Stimulated activated naive B cell treated with anti-CD40 and anti-IgM and Interleukin-4, amounts not matched to agents 10 μg/mL and 1 μg/mL and 100 μg/mL, for 72 hours (primary cell): ENCODE measurements at regions not wholly inside any gene's neighbourhood (a gene's known extent, or its start where the extent isn't known, plus 50 kb on each side); places are given as distances from the start of the nearest gene placed in this dataset.
A peak's percentile ranks its signal among the peaks of the same experiment; 100 is the strongest.

Experiments used
- ATAC-seq, 2 donors: fragments of 150-1000 bp; cut with Tn5 transposase; replicated peaks; 2 replicates each; pipeline ENCODE4 v1.10.0; 2021; ENCODE audit warnings: moderate library complexity in 1 of 2
- DNase-seq: peaks from one replicate; pipeline ENCODE4 v3.0.0; 2021
- H3K27ac Mint-ChIP-seq: one replicate; pipeline ENCODE4 v1.8.0; 2022; ENCODE audit warnings: mild to moderate bottlenecking, mixed read lengths
- H3K27me3 Mint-ChIP-seq, 2 donors: one replicate each; pipeline ENCODE4 v1.8.0; 2022; ENCODE audit warnings: mixed read lengths in 2 of 2
- H3K36me3 Mint-ChIP-seq, 2 donors: one replicate each; pipeline ENCODE4 v1.8.0; 2022; ENCODE audit warnings: mixed read lengths in 2 of 2, mild to moderate bottlenecking in 1 of 2
- H3K4me1 Mint-ChIP-seq, 2 donors: one replicate each; pipeline ENCODE4 v1.8.0; 2022; ENCODE audit warnings: mixed read lengths in 2 of 2, mild to moderate bottlenecking in 1 of 2
- H3K4me3 Mint-ChIP-seq, 2 donors: one replicate each; pipeline ENCODE4 v1.8.0; 2022; ENCODE audit warnings: mild to moderate bottlenecking in 2 of 2, mixed read lengths in 2 of 2, moderate library complexity in 1 of 2
- H3K9me3 Mint-ChIP-seq, 2 donors: one replicate each; pipeline ENCODE4 v1.8.0; 2022; ENCODE audit warnings: mixed read lengths in 2 of 2, mild to moderate bottlenecking in 1 of 2

GRCh38 chr16:86984343-86984742 lies 332.8 kb downstream of the C16orf95 start:
- H3K36me3 Mint-ChIP-seq = no peaks in the 10 kb centered on the region
- ATAC-seq = no peak
- no peak overlapping the region for H3K27ac Mint-ChIP-seq
- peaks cover 0 to 1% of the 10 kb centered on the region in 2 donors for H3K4me1 Mint-ChIP-seq
- H3K27me3 Mint-ChIP-seq = peaks cover 7 to 18% of the 10 kb centered on the region in 2 donors
- peaks cover 0 to 3% of the 10 kb centered on the region in 2 donors for H3K9me3 Mint-ChIP-seq
- no peak overlapping the region for H3K4me3 Mint-ChIP-seq
- no peak for DNase-seq

- ATAC-seq = no peak
- Mint-ChIP-seq H3K4me1 (peaks cover 0 to 2% of the 10 kb centered on the region in 2 donors), H3K27ac (no peak overlapping the region)
Observed at GRCh38 chr16:86984991-86985647, 332.1 kb downstream of the C16orf95 start.

GRCh38 chr16:86985648-86986015 lies 331.6 kb downstream of the C16orf95 start:
- H3K4me1 Mint-ChIP-seq = peaks cover 0 to 5% of the 10 kb centered on the region in 2 donors
- peaks cover 16 to 24% of the 10 kb centered on the region in 2 donors for H3K27me3 Mint-ChIP-seq
- H3K4me3 Mint-ChIP-seq = no peak overlapping the region
- H3K27ac Mint-ChIP-seq = no peak overlapping the region
- no peaks in the 10 kb centered on the region for H3K36me3 Mint-ChIP-seq
- DNase-seq = no peak
- peaks cover 0 to 6% of the 10 kb centered on the region in 2 donors for H3K9me3 Mint-ChIP-seq
- ATAC-seq = no peak

More at GRCh38 chr16:86984991-86985647, 332.1 kb downstream of the C16orf95 start:
- Mint-ChIP-seq H3K4me3 (no peak overlapping the region), H3K27me3 (peaks cover 11 to 19% of the 10 kb centered on the region in 2 donors), H3K36me3 (no peaks in the 10 kb centered on the region), H3K9me3 (peaks cover 0 to 3% of the 10 kb centered on the region in 2 donors)
- no peak for DNase-seq

GRCh38 chr16:86986136-86986535 lies 331.1 kb downstream of the C16orf95 start:
- Mint-ChIP-seq H3K27me3 (peaks cover 21 to 28% of the 10 kb centered on the region in 2 donors), H3K4me1 (peaks cover 0 to 5% of the 10 kb centered on the region in 2 donors), H3K9me3 (peaks cover 0 to 6% of the 10 kb centered on the region in 2 donors), H3K4me3 (no peak overlapping the region), H3K36me3 (no peaks in the 10 kb centered on the region), H3K27ac (no peak overlapping the region)
- DNase-seq = no peak
- ATAC-seq = no peak

GRCh38 chr16:86986809-86987487 lies 330.2 kb downstream of the C16orf95 start:
- H3K4me3 Mint-ChIP-seq = peak overlapping the region in 1 of 2 donors; percentile 34
- peaks cover 24 to 31% of the 10 kb centered on the region in 2 donors for H3K27me3 Mint-ChIP-seq
- H3K36me3 Mint-ChIP-seq = no peaks in the 10 kb centered on the region
- peaks cover 0 to 6% of the 10 kb centered on the region in 2 donors for H3K9me3 Mint-ChIP-seq
- DNase-seq (no peak), ATAC-seq (no peak)
- H3K4me1 Mint-ChIP-seq = peaks cover 0 to 5% of the 10 kb centered on the region in 2 donors
- peak overlapping the region; percentile 86 for H3K27ac Mint-ChIP-seq

- H3K36me3 Mint-ChIP-seq = no peaks in the 10 kb centered on the region
- peaks cover 30 to 39% of the 10 kb centered on the region in 2 donors for H3K27me3 Mint-ChIP-seq
- peaks cover 2 to 11% of the 10 kb centered on the region in 2 donors for H3K9me3 Mint-ChIP-seq
- no peak overlapping the region for H3K27ac Mint-ChIP-seq
- DNase-seq (no peak), ATAC-seq (no peak)
- H3K4me1 Mint-ChIP-seq = peaks cover 0 to 5% of the 10 kb centered on the region in 2 donors
- H3K4me3 Mint-ChIP-seq = no peak overlapping the region
Observed at GRCh38 chr16:86987746-86988670, 329.2 kb downstream of the C16orf95 start.

GRCh38 chr16:86988920-86989696 lies 328.1 kb downstream of the C16orf95 start:
- Mint-ChIP-seq H3K27me3 (peaks cover 30 to 39% of the 10 kb centered on the region in 2 donors), H3K4me1 (peaks cover 0 to 5% of the 10 kb centered on the region in 2 donors), H3K4me3 (no peak overlapping the region), H3K9me3 (peaks cover 2 to 11% of the 10 kb centered on the region in 2 donors), H3K27ac (no peak overlapping the region), H3K36me3 (no peaks in the 10 kb centered on the region)
- ATAC-seq (no peak), DNase-seq (no peak)

GRCh38 chr16:86990451-86990850 lies 326.7 kb downstream of the C16orf95 start:
- Mint-ChIP-seq H3K27ac (no peak overlapping the region), H3K36me3 (no peaks in the 10 kb centered on the region), H3K4me1 (peaks cover 0 to 5% of the 10 kb centered on the region in 2 donors), H3K27me3 (peaks cover 30 to 45% of the 10 kb centered on the region in 2 donors), H3K9me3 (peaks cover 2 to 11% of the 10 kb centered on the region in 2 donors), H3K4me3 (no peak overlapping the region)
- DNase-seq (no peak), ATAC-seq (peak in 1 of 2 donors; percentile 31)

- peaks cover 30 to 45% of the 10 kb centered on the region in 2 donors for H3K27me3 Mint-ChIP-seq
- H3K9me3 Mint-ChIP-seq = peaks cover 2 to 11% of the 10 kb centered on the region in 2 donors
- H3K4me1 Mint-ChIP-seq = peaks cover 0 to 5% of the 10 kb centered on the region in 2 donors
- no peak overlapping the region for H3K4me3 Mint-ChIP-seq
- no peak for ATAC-seq
- no peak for DNase-seq
- no peaks in the 10 kb centered on the region for H3K36me3 Mint-ChIP-seq
- no peak overlapping the region for H3K27ac Mint-ChIP-seq
Observed at GRCh38 chr16:86991679-86992078, 325.5 kb downstream of the C16orf95 start.

GRCh38 chr16:86992587-86992986 lies 324.6 kb downstream of the C16orf95 start:
- Mint-ChIP-seq H3K4me3 (no peak overlapping the region), H3K36me3 (no peaks in the 10 kb centered on the region), H3K4me1 (peaks cover 0 to 4% of the 10 kb centered on the region in 2 donors), H3K27me3 (peaks cover 30 to 43% of the 10 kb centered on the region in 2 donors), H3K9me3 (peaks cover 2 to 8% of the 10 kb centered on the region in 2 donors), H3K27ac (no peak overlapping the region)
- ATAC-seq (no peak), DNase-seq (no peak)

- no peak for DNase-seq
- Mint-ChIP-seq H3K36me3 (no peaks in the 10 kb centered on the region), H3K4me1 (peaks cover 0 to 4% of the 10 kb centered on the region in 2 donors), H3K27ac (no peak overlapping the region), H3K27me3 (peaks cover 27 to 35% of the 10 kb centered on the region in 2 donors), H3K4me3 (no peak overlapping the region), H3K9me3 (peaks cover 2 to 8% of the 10 kb centered on the region in 2 donors)
- no peak for ATAC-seq
Observed at GRCh38 chr16:86993426-86994110, 323.6 kb downstream of the C16orf95 start.

- no peaks in the 10 kb centered on the region for H3K36me3 Mint-ChIP-seq
- H3K4me1 Mint-ChIP-seq = peaks cover 0 to 4% of the 10 kb centered on the region in 2 donors
- DNase-seq = no peak
- peaks cover 31 to 36% of the 10 kb centered on the region in 2 donors for H3K27me3 Mint-ChIP-seq
- peaks cover 2 to 8% of the 10 kb centered on the region in 2 donors for H3K9me3 Mint-ChIP-seq
- no peak overlapping the region for H3K4me3 Mint-ChIP-seq
- ATAC-seq = no peak
- no peak overlapping the region for H3K27ac Mint-ChIP-seq
Observed at GRCh38 chr16:86994215-86994614, 323.0 kb downstream of the C16orf95 start.

GRCh38 chr16:86994651-86995171 lies 322.5 kb downstream of the C16orf95 start:
- H3K27me3 Mint-ChIP-seq = peaks cover 31 to 41% of the 10 kb centered on the region in 2 donors
- peaks cover 0 to 4% of the 10 kb centered on the region in 2 donors for H3K4me1 Mint-ChIP-seq
- H3K36me3 Mint-ChIP-seq = no peaks in the 10 kb centered on the region
- no peak overlapping the region for H3K4me3 Mint-ChIP-seq
- ATAC-seq (no peak), DNase-seq (no peak)
- H3K9me3 Mint-ChIP-seq = peaks cover 4 to 8% of the 10 kb centered on the region in 2 donors
- no peak overlapping the region for H3K27ac Mint-ChIP-seq
